Endothelial cell of hepatic sinusoid (primary cell): ENCODE measurements at regions not wholly inside any gene's neighbourhood (a gene's known extent, or its start where the extent isn't known, plus 50 kb on each side); places are given as distances from the start of the nearest gene placed in this dataset.

Experiments
- in situ Hi-C: cut with HindIII; loops from 2 replicates; pipeline ENCODE4 v1.10.0; 2017; ENCODE audit warnings: low sequenced_read_pairs

DNA sequence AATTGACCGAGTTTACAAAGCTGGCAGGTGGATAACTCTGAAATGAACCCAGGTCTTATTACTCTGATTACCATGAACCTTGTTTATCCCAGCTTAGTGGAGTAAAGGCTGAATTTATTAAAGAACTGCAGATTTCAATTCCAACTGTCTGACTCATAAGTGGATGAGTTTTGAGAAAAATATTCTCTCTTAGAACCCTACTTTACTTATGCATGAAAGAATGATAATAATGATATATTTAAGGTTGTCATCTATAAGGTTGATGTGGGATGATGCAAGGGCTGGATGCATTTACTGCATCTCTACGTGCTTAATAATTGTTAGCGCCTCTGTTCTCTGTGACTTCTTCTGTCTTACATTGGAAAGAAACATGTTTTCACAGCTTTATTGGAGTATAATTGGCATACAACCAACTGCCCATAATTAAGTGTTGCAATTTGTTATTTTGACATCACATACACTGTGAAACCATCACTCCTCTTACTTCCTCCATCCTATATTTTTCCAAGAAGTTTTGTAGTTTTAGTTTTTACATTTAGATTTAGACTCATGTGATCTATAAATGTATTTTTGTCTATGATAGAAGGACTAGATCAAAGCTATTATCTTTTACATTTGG lies 771.2 kb upstream of the ARRDC4 start:
- in situ Hi-C loops: no loop called here

DNA sequence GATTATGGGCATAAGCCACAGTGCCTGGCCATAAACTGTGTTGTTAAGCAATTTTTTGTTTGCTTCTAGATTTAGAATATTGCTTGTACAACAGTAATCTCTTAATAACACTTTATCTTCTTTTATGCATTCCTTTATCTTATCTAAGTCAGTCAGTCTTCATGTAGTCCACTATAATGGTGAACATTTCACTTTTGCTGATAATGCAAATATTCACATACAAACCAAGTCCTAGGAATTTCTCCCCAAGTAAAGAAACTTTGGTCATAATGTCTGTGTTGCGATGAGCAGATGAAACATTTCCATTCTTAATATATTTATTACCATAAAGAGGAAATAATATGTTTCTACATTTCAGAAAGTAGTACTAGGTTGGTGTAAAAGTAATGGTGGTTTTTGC lies 765.8 kb upstream of the ARRDC4 start:
- in situ Hi-C loops: no loop called here

DNA sequence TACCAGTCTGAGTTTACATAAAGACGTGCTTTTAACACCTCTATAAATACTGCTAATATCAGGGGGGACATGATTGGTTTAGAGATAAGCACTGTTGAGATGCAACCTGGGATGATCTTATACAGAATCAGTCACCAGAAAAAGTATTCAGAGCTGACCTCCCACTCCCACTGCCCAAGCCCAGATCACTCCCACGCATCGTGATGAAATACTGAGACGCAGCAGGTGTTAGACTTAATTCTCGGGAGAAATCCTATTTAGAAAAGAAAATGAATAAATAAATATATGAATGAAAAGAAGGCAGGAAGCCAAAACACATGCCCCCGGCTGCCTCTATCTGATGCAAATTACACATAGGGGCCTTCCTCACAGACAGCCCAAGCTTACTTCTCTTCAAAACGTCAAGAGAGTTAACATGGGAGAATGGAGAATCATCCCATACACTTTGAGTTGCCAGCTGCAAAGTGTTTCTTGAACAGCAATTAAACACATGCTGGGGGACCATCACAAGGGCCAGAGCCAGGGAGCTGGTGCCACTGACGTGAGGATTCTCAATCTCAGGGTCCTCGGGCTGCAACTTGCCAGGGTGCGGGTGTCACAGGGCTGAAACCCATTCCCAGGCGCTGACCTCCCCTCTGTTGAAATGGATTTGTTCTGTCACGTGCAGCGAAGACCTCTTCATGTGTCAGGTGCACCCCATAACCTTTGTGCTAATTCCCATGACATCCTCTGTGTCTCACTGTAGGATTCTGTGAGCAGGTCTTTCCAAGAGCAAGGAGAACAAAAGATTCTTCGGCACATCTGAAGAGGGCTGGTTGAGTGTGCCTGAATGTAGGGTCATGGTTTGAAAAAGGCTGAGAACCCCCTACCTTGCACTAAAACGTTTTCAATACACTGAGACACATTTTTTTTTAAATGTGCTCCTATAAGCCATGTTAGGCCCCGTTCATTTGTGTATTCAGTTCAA lies 764.2 kb upstream of the ARRDC4 start:
- in situ Hi-C loops: no loop called here

DNA sequence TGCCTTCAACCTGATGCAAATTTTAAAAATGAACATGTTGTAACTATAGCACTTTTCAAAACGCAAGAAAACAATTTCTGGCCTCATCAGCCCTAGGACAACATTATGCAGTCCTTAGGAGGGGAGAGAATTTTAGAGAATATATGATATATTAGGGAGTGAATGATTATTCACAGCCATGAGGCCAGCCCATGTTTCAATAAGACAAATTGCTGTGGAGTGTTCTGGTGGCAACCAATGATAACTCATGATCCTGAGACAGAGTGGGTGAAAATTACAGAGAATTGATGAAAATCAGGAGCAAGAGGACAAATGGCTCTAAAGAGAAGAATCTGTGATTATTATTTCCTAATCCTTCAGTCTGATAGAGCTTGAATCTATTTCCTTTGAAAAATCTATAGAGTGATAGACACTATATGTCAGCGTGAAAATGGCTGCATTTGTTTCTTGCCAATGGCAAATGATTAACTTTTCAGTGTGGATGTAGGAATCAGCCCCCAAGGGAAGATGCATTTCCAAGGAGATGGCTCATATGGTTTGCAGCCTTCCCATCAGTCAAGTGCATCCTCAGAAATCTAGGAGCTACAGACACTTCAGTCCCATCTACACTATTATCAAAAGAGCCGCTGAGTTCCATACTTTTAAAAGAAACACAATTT lies 761.0 kb upstream of the ARRDC4 start:
- in situ Hi-C loops: no loop called here

DNA sequence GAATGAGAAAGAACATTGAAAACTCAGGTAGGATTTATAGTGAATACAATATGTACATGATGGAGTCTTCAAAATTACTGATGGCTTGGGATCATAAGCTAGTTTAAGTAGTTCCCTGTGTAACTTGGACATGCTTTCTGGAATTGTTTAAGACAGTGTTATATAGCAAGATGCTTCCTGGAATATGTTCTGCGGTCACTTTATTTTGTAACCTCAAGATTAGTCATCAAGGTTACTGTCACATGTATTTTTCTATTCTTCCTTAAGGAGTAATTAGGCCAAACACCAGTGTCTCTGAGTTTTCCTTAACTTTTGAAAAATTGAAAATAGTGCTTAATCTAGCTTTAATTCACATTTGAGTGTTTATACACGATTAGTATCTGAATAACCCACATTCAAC lies 760.3 kb upstream of the ARRDC4 start:
- in situ Hi-C loops: no loop called here

DNA sequence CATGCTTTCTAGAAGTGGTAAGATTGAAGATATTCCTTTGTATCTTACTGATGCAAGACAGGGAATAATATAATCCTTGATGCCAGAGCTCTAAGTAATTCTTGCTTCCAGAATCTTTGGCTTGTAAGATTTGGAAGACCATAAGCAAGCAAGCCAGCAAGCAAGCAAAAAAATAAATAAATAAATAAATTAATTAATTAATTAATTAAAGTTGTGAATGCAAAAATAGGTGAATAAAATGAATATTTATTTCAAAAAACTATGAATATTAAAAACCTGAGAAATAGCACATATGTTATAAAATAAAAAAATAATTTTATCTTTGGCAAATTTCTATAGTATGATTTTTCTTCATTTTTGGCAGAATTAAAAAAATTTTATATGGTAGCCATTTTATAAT lies 750.2 kb upstream of the ARRDC4 start:
- in situ Hi-C loops: no loop called here

DNA sequence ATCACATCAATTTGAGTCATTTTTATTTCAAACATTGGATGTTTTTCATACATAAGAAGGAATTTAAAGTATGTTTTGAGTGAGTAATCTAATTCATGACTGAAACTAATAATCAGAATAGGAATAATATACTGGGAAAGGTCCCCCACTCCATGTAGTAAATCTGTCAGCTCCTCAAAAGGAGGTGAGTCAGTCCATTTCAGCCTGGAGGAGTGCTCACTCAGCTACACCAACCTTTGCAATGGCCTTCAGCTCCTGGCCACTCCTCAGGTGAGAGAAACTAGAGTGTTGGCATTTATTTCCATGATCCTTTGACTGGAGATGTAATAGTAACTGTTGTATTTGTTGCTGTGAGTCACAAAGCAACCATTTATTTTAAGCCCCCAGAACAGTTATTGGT lies 744.9 kb upstream of the ARRDC4 start:
- in situ Hi-C loops: no loop called here

DNA sequence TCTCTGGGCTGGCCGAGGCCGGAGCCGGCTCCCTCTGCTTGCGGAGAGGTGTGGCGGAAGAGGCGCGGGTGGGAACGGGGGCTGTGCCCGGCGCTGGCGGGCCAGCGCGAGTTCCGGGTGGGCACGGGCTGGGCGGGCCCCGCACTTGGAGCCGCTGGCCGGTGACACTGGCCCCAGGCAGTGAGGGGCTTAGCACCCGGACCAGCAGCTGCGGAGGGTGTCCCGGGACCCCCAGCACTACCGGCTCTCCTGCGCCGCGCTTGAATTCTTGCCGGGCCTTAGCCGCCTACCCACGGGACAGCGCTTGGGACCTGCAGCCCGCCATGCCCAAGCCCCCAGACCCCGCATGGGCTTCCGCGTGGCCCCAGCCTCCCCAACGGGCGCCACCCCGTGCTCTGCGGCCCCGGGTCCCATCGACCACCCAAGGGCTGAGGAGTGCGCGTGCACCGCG lies 736.3 kb upstream of the ARRDC4 start:
- in situ Hi-C loops: no loop called here

DNA sequence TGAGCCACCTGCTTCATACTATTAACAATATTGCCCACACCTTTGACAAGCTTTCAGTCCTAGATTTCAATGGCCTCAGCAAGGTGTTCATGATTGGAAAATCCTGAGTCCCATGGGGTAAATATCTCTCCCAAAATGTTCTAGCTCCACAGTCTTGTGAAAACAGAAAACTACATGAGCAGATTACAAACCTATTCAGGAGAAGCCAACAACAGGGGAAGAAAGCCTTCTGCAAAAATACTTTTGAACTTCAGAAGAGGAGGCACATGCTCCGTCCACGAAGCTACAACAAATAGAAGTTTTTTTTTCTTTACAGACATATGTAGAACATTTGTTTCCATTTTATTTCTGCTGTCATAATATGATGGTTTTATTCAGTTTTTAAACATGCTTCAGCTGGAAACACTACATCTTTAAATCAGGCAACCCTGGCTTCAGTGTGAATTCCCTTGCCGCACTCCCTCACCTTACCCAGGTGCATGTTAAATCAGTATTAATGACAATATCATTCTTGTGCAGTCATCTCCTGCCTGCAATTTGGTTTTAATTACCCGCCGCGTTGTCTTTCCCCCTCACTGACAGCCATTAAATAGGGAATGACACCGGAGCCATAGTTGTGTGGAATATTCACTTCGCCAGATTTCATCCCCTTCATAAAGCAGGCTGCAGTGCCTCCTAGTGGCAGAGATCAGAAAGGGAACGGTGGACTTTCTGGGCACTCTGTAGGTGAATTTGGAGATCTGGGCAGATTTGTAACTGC lies 725.5 kb upstream of the ARRDC4 start:
- in situ Hi-C loops: loop anchor here (25.0 kb wide), 1 partner anchor 898 kb away; the partner anchor contains the start of gene NR2F2

DNA sequence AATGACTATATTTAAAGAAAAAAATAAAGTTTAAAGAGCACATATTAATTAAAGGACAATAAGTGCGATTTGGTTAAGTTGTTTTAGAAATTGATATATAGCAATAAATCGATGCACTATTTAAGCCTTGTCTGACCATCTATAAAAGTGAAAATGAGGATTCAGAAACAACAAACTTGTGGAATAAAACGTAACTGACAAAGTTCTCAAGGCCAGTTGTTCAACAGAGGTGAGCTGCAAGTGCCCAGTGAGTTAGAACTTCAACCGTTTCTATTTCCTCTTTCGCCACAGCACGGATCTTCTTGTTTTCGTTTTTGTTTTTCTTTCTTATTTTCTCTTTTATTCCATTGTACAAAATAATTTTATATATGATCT lies 724.9 kb upstream of the ARRDC4 start:
- in situ Hi-C loops: loop anchor here (25.0 kb wide), 1 partner anchor 898 kb away; the partner anchor contains the start of gene NR2F2

DNA sequence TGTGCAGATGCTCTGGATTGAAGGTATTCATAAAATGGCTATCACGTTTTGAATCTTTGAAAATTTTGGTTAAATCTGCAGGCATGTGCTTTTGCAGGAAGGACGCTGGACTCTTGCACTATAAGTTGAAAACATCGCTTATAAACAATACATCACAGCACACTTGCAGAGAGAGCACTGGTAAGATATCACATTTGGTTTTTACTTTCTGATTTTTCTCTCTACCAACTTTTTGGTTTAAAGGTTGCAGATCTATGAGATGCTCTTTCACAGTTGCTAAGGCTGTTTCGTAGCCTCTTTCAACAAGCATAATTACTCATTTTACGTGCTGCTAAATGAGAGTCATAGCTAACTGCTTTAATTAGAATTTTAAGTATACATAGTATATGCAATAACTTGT lies 724.4 kb upstream of the ARRDC4 start:
- in situ Hi-C loops: loop anchor here (25.0 kb wide), 1 partner anchor 899 kb away; the partner anchor contains the start of gene NR2F2

DNA sequence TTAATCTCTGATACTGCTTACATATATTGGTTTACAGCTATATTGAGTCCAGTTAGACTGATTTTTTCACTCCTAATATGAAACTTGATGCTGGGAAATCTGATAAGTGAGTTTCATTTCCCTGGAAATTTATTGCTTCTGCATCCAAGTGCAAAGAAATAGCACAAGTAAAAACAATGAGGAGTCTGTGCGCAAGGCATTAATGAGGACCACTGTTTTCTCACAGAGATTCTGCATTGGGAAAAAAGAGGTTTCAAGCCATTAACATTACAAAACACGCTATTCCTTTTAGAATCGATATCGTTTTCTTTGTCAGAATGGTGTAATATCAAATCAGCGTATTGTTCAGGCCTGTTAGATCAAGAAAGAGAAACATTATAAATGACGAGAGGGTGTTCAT lies 723.3 kb upstream of the ARRDC4 start:
- in situ Hi-C loops: loop anchor here (25.0 kb wide), 1 partner anchor 900 kb away; the partner anchor contains the start of gene NR2F2

DNA sequence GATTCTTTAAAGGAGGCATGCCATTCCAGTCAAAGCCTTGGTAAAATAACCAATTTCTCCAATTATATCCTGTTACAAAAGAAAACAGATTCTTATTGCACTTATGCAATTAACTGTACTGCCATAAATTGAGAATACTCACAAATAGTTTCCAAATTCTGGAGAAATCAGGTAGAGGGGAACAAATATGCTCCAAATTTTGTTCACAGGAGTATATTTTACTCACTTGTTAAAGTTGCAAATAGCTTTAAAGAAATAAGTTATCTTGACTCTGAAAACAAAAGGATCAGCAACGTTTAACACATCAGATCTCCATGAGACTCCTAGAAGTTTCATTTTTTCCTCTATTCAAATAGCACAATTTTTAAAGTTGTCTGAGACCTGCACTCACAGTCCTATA lies 712.1 kb upstream of the ARRDC4 start:
- in situ Hi-C loops: loop anchor here (25.0 kb wide), 1 partner anchor 911 kb away; the partner anchor contains the start of gene NR2F2

DNA sequence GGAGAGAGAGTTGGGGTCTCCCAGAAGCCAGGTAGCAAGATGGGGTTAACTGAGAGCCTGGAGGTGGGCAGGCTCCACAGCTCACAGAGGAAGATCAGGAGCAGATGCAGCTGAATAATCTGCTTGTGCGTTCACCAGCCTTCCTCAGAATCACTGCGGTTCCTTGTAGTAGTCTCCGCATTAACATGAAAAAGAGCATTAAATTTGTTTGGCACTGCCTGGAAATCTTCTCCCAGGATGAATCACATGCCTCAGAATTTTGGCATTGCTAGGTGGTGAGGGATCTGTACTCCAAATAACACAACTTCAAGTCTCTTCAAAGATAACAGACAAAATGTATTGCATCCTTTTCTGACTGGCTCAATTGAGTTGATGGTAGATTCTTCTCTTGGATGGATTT lies 700.6 kb upstream of the ARRDC4 start:
- in situ Hi-C loops: no loop called here

DNA sequence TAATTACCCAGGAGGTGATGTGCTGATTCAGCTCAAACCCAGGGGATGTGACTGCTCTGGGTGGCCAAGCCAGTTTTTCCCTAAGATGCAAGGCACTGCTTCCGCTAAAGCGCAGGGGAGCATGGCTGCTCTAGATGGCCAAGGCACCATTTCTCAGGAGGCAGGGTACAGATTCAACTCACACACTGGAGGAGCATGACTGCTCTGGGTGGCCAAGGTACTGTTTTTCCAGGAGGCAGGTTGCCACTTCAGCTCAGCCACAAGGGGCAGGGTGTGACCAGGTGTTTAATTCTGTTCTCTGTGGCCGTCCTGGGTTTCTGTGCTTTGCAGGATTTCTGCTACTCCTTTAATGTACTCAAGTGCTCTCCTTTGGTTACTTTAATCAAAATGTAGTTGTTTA lies 659.3 kb upstream of the ARRDC4 start:
- in situ Hi-C loops: no loop called here

DNA sequence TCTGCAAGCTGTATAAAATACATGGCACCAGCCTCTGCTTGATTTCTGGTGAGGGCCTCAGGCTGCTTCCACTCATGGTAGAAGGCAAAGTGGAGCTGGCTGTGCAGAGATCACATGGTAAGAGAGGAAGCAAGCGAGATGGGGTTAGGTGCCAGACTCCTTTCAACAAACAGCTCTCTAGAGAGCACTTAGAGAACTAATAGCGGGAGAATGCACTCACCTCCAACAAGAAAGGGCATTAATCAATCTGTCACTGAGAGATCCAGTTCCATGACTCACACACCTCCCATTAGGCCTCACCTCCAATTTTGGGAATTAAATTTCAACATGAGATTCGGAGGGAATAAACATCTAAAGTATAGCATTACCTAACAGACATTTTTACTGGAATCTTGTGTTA lies 644.1 kb upstream of the ARRDC4 start:
- in situ Hi-C loops: no loop called here

DNA sequence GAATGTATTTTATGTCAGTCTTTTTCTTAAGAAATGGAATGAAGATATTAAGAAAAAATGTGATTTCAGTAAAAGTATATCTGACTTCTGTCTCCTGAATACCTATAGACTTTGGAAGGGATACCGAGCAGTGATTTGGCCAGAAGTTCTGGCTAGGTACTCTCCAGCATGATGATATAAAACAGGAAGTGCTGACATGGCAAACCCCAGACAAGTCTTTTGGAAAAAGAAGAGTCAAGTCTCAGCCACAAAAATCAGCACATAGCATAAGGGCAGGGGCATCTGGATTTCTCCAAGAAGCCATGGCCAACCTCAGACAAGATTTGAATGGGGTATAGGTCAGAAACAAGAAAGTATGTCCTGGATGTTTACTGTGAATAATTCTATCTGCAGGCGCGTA lies 643.3 kb upstream of the ARRDC4 start:
- in situ Hi-C loops: no loop called here

DNA sequence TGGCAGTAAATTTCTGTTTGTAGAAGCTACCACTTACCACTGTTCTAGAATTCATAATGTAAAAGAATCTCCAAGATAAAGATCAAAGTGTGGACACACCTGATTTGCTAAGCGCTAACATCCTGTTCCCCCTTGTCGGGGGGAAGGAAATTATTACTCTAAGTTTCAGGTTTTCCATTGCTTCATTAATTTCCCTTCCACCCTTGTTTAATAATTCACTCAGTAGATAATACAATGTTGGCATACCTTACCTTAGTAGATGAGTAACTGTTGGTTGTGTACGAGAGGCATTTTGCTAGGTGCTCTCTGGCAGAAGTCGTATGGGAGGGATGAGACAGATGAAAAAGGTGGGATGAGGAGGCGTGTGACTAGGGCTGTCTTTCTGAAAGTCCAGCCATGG lies 641.2 kb upstream of the ARRDC4 start:
- in situ Hi-C loops: no loop called here

DNA sequence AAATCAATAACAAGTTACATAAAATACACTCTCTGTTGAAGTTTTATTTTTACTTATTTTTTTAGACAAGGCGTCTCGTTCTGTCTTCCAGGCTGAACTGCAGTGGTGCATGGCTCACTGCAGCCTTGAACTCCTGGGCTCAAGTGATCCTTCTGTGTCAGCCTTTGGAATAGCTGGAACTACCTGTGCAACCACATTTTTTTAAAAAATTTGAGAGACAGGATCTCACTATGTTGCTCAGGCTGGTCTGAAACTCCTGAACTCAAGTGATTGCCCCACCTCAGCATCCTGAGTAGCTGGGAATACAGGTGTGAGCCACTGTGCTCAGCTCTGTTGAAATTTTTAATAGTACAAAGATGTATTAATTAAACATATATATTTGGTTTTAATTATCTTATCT lies 614.3 kb upstream of the ARRDC4 start:
- in situ Hi-C loops: no loop called here

DNA sequence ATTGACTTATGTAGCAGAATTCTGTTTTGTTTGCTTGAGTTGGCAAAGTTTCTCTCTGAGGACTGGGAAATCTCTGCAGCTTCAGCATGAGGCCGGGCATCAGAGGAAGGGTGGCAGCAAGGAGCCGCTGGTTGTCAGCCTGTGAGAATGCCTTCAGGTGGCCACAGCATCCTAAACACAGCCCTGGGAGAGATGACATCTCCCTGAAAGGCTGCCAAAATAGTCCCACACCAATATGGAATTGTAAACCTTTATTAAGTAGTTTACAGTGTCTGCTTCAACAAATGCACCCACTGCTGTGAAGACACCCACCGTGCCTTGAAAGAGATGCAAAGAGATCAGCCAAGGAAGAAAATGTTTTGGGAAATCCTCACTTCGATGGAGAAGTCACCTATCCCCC lies 609.7 kb upstream of the ARRDC4 start:
- in situ Hi-C loops: no loop called here

DNA sequence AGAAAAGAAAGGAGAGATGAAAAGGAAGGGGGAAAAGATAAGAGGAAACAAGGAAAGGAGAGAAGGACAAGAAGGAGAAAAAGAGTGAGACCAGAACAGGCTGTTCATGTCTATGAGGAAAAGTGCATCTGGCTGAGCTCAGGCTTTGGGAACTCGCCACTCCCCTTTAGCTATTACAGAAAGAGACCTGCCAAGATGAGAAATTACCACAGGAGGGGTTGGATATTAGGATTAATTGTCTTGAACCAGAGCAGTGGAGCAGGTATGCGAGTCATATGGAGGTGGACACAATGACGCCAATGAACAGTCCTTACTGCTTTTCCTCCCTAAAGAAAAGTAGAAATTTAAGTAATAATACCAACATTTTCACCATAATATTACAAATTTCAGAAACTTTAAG lies 577.0 kb upstream of the ARRDC4 start:
- in situ Hi-C loops: no loop called here
